ENCODE measurements at regions not wholly inside any gene's neighbourhood (a gene's known extent, or its start where the extent isn't known, plus 50 kb on each side); places are given as distances from the start of the nearest gene placed in this dataset.

- WGBS, 2 experiments (ENCODE audit: extremely low coverage in 1 of 2, insufficient coverage in 1 of 2, insufficient read length in 1 of 2, insufficient replicate concordance in 2 of 2, low coverage in 1 of 2, low lambda C conversion rate in 2 of 2, missing lambda C conversion rate in 1 of 2) = 91% methylated on average over 3 of the region's 3 CpGs; no CpG with 5 or more reads in 1 of the 2 experiments
- no peak overlapping the region for H2BK12ac ChIP-seq (ENCODE audit: low read depth, low read length)
- no peaks in the 10 kb centered on the region for H3K27me3 ChIP-seq (replicated peaks in 1 of 4; ENCODE audit: control insufficient read depth in 3 of 4, extremely low read depth in 1 of 4, insufficient read depth in 3 of 4, low read length in 3 of 4)
- no peak overlapping the region for H3K56ac ChIP-seq (replicated peaks; ENCODE audit: insufficient read length, low read depth, low read length)
- H3K9ac ChIP-seq (replicated peaks in 1 of 4; ENCODE audit: extremely low read depth in 1 of 4, low read depth in 3 of 4, low read length in 3 of 4) = no peak overlapping the region
- H4K91ac ChIP-seq (replicated peaks; ENCODE audit: insufficient read length, low read length) = no peak overlapping the region
- H3K9me3 ChIP-seq (ENCODE audit: insufficient read depth in 2 of 2, low read depth in 1 of 2, low read length in 1 of 2) = peaks cover 0 to 9% of the 10 kb centered on the region in 2 experiments; a peak in 2 of 4 replicates
- H3K79me2 ChIP-seq (ENCODE audit: control insufficient read depth in 1 of 2, insufficient read depth in 2 of 2, low read length in 2 of 2) = no peaks in the 10 kb centered on the region
- DNase-seq (ENCODE audit: low read depth in 1 of 2, low spot score in 2 of 2) = no peak
- TF ChIP-seq E2F6 (IDR thresholded peaks at IDR 0.05) = no peak
- H4K5ac ChIP-seq (ENCODE audit: insufficient read length, low read depth, low read length) = no peak overlapping the region
- no peaks in the 10 kb centered on the region for H3K23me2 ChIP-seq (ENCODE audit: low read depth, low read length)
- H2BK120ac ChIP-seq (replicated peaks; ENCODE audit: low read depth, low read length) = no peak overlapping the region
- H3K4me1 ChIP-seq (replicated peaks in 1 of 4; ENCODE audit: control insufficient read depth in 3 of 4, insufficient read depth in 4 of 4, low read length in 3 of 4) = peaks cover 3 to 11% (median 7%) of the 10 kb centered on the region in 4 experiments; a peak in 5 of 7 replicates
- H3K4me3 ChIP-seq (ENCODE audit: extremely low read depth in 1 of 4, insufficient read depth in 2 of 4, low read depth in 3 of 4, low read length in 4 of 4) = no peak overlapping the region
- no peak overlapping the region for H2BK15ac ChIP-seq (ENCODE audit: low read length)
- H3K23ac ChIP-seq (ENCODE audit: insufficient read length) = no peak overlapping the region
- H2BK5ac ChIP-seq (ENCODE audit: low read depth, low read length) = no peak overlapping the region
- H3K36me3 ChIP-seq (ENCODE audit: control insufficient read depth in 2 of 4, insufficient read depth in 4 of 4, low read length in 3 of 4) = no peaks in the 10 kb centered on the region
- no peaks in the 10 kb centered on the region for H3K79me1 ChIP-seq (ENCODE audit: low read depth, low read length)
- H3K4me2 ChIP-seq (ENCODE audit: insufficient read depth in 1 of 2, low read depth in 2 of 2, low read length in 2 of 2) = no peak overlapping the region
- no peak overlapping the region for H3K27ac ChIP-seq (ENCODE audit: low read depth, low read length)
- H4K20me1 ChIP-seq (replicated peaks in 1 of 2; ENCODE audit: control insufficient read depth in 1 of 2, insufficient read depth in 2 of 2, low read length in 2 of 2) = no peaks in the 10 kb centered on the region
- CTCF ChIA-PET (ENCODE audit: partially characterized antibody) = no interaction called here
- H2BK20ac ChIP-seq (ENCODE audit: low read length) = no peak overlapping the region
- no peak overlapping the region for H2AK5ac ChIP-seq (ENCODE audit: low read depth, low read length)
- H4K8ac ChIP-seq (ENCODE audit: extremely low read depth, insufficient read depth, low read length) = no peak overlapping the region
- no peak overlapping the region for H3K4ac ChIP-seq (replicated peaks; ENCODE audit: insufficient read length, low read depth, low read length)
- no peak for FAIRE-seq
- POLR2A ChIA-PET (ENCODE audit: partially characterized antibody) = no interaction called here
- no peak overlapping the region for H3K14ac ChIP-seq (ENCODE audit: insufficient read length)
- no peak overlapping the region for H2AFZ ChIP-seq (ENCODE audit: low read length)
- no peak overlapping the region for H3K18ac ChIP-seq (ENCODE audit: extremely low read depth, low read length)
Measured at GRCh38 chr3:56932866-56933265, 127.6 kb upstream of the SPATA12 start.
